Cardiac muscle cell (in vitro differentiated cells and primary cell): ENCODE measurements at regions not wholly inside any gene's neighbourhood (a gene's known extent, or its start where the extent isn't known, plus 50 kb on each side); places are given as distances from the start of the nearest gene placed in this dataset.
A peak's percentile ranks its signal among the peaks of the same experiment; 100 is the strongest.

Experiments
- DNase-seq, 2 donors: peaks; one replicate each; pipeline versions ENCODE4 v3.0.0 to v3.0.0-alpha.2; 2010 to 2017; ENCODE audit warnings: low read depth in 1 of 2, low spot score in 1 of 2
- H3K27ac ChIP-seq: fragments of 200-600 bp; sonication (generic); 2 replicates; pipeline ENCODE4 v1.5.1; 2016
- H3K27me3 ChIP-seq: fragments of 200-600 bp; sonication (generic); 2 replicates; pipeline ENCODE4 v1.6.0; 2016; ENCODE audit warnings: control low read depth
- H3K36me3 ChIP-seq: fragments of 200-600 bp; sonication (generic); 2 replicates; pipeline ENCODE4 v1.5.1; 2016; ENCODE audit warnings: control low read depth
- H3K4me1 ChIP-seq: fragments of 200-600 bp; sonication (generic); 2 replicates; pipeline ENCODE4 v1.8.1; 2017; ENCODE audit warnings: low read depth, mild to moderate bottlenecking, mixed run types
- H3K4me3 ChIP-seq: fragments of 200-600 bp; sonication (generic); 2 replicates; pipeline ENCODE4 v1.5.1; 2016; ENCODE audit warnings: mild to moderate bottlenecking
- H3K9me3 ChIP-seq: fragments of 200-600 bp; sonication (generic); 2 replicates; pipeline ENCODE4 v1.5.1; 2017; ENCODE audit warnings: low read depth, mild to moderate bottlenecking, control low read depth
- CTCF ChIP-seq: IDR thresholded peaks from 2 replicates; pipeline ENCODE4 v1.5.1; 2012; ENCODE audit warnings: low read depth, mild to moderate bottlenecking, low read length

GRCh38 chr6:16876201-16876600, 114.9 kb upstream of the ATXN1 start:
- Histone ChIP-seq H3K36me3 (no peaks in the 10 kb centered on the region), H3K27ac (no peak overlapping the region), H3K4me1 (no peaks in the 10 kb centered on the region), H3K9me3 (no peaks in the 10 kb centered on the region), H3K27me3 (no peaks in the 10 kb centered on the region), H3K4me3 (no peak overlapping the region)
- no peak for DNase-seq
- TF ChIP-seq CTCF, result no peak

GRCh38 chr6:16873698-16874097, 112.4 kb upstream of the ATXN1 start:
- no peak for TF ChIP-seq CTCF
- Histone ChIP-seq H3K9me3 (no peaks in the 10 kb centered on the region), H3K27ac (no peak overlapping the region), H3K27me3 (no peaks in the 10 kb centered on the region), H3K36me3 (no peaks in the 10 kb centered on the region), H3K4me1 (no peaks in the 10 kb centered on the region), H3K4me3 (no peak overlapping the region)
- no peak for DNase-seq

- Histone ChIP-seq H3K36me3 (no peaks in the 10 kb centered on the region), H3K9me3 (no peaks in the 10 kb centered on the region), H3K27me3 (no peaks in the 10 kb centered on the region), H3K4me3 (no peak overlapping the region), H3K4me1 (no peaks in the 10 kb centered on the region), H3K27ac (no peak overlapping the region)
- peak; percentile 11 for TF ChIP-seq CTCF
- DNase-seq, result no peak
These were observed 111.4 kb upstream of the ATXN1 start for GRCh38 chr6:16872543-16873235.

GRCh38 chr6:16871047-16871446, 109.8 kb upstream of the ATXN1 start:
- Histone ChIP-seq H3K4me3 (no peak overlapping the region), H3K27me3 (no peaks in the 10 kb centered on the region), H3K27ac (no peak overlapping the region), H3K36me3 (no peaks in the 10 kb centered on the region), H3K9me3 (no peaks in the 10 kb centered on the region), H3K4me1 (no peaks in the 10 kb centered on the region)
- no peak for DNase-seq
- no peak for TF ChIP-seq CTCF

- Histone ChIP-seq H3K4me1 (no peaks in the 10 kb centered on the region), H3K9me3 (no peaks in the 10 kb centered on the region), H3K4me3 (no peak overlapping the region), H3K36me3 (no peaks in the 10 kb centered on the region), H3K27ac (no peak overlapping the region), H3K27me3 (no peaks in the 10 kb centered on the region)
- TF ChIP-seq CTCF, result no peak
- DNase-seq, result no peak
These were observed 107.7 kb upstream of the ATXN1 start for GRCh38 chr6:16868968-16869367.
